NCI-H1436 treated with DMSO at 0.1 percent for 48 hours (cell line): ENCODE measurements at regions not wholly inside any gene's neighbourhood (a gene's known extent, or its start where the extent isn't known, plus 50 kb on each side); places are given as distances from the start of the nearest gene placed in this dataset.
"Not testable (repeated sequence)": the region's sequence is repeated elsewhere in the genome, so short reads cannot be mapped to it uniquely, and the experiment has no call there.

Experiments used
- DNase-seq: peaks from one replicate; lab custom pipeline; 2025; lab: John Stamatoyannopoulos, UW

GRCh38 chr6:3672339-3672738 is 79.2 kb downstream of the PXDC1 start:
- not testable (repeated sequence) for DNase-seq

- no peak for DNase-seq
Measured at GRCh38 chr6:3671382-3671781, 80.1 kb downstream of the PXDC1 start.

DNA sequence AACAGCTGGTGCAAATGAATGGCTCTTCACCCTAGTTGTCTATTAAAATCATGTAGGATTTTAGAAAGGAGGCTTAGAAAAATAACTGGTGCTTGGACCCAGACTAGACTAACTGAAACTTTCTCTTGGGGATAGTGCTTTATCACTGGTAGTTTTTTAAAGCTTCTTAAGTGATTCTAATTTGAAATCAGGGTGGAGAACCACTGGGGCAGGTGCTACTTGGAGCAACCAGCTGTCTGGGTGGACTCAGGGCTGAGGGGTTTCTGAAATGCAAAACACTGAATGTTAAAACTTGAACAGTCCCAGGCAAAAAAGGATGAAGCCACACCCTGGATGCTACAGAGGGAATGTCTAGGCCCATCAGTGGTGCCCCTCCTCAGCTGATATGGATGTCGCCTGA is 81.2 kb downstream of the PXDC1 start:
- DNase-seq = no peak

GRCh38 chr6:3669916-3670315 is 81.6 kb downstream of the PXDC1 start:
- DNase-seq = no peak

DNA sequence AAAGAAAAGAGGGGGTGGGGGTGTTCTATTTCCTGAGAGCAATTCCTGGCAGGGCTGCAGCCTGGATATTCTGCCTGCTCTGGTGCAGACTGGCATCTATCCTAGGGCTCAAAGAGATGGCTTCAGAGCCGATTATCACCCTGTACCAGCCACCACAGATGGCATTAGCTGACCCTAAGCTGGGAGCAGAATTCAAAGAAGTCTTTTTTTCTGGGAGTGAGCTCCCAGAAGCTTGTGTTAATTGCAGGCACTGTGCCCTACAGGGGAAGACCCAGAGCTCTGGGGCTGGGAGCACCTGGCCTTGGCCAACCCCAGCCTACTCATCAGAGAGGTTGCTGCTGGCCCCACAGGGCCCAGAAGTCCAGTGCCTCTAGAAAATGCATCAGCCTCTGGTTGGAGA is 85.9 kb downstream of the PXDC1 start:
- no peak for DNase-seq

GRCh38 chr6:3664625-3665041 is 86.9 kb downstream of the PXDC1 start:
- DNase-seq = no peak

- no peak for DNase-seq
Measured at GRCh38 chr6:3663811-3664210, 87.7 kb downstream of the PXDC1 start.

DNA sequence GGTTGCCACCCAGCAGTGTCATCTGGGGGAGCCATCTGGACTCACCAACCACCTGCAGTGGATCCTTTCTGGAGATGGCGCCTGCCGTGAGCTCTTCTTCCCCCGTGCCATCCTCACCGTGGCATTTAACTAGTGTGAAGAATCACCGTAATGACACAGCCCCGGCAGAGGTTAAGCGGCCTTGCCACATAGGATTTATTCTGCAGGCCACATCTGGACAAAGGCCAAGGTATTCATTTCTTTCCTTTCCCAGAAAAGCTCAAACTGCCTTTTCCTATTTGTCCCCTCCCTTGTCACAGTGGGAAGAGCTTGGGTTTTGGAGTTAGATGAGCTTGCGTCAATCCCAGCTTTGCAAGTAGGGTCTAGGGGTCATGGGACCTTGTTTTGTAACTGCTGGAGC is 88.4 kb downstream of the PXDC1 start:
- no peak for DNase-seq

DNA sequence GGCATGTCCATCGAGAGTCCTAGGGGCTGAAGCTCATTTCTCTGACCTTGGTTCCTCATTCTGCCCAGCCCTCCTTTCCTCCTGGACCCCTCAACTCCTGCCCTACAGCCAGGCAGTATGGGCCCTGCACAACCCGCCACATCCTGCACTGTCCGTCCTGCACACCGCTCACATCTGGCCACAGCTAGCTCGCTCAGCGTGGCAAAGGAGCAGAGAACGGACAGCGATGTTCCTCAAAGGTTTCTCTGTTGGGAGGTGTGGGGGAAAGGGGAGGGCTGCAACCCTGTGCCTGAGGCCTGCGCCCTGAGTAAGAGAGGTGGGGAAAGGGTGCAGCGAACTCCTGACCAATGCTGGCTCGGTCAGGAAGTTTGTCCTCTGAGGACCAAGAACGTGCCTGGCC is 90.1 kb downstream of the PXDC1 start:
- DNase-seq = no peak

- DNase-seq = no peak
Measured at GRCh38 chr6:3660473-3660872, 91.0 kb downstream of the PXDC1 start.

DNA sequence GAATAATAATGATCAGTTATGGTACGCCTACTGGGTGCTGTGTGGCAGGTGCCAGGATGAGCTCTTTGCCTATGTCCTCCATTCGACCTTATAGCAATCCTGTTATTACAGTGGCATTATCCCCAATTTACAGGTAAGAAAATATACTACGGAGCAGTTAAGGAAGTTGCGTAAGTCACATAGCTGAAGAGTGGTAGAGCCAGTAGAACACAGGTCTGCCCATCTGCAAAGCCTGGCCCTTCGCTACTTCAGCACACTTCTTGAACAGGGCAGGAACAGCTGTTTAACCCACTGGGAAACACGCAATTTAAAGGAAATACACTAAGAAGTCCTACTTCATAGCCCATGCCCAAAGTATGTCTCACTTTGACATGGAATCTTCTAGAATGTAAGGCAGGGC is 91.8 kb downstream of the PXDC1 start:
- no peak for DNase-seq

- DNase-seq = no peak
Measured at GRCh38 chr6:3656076-3656475, 95.4 kb downstream of the PXDC1 start.

DNA sequence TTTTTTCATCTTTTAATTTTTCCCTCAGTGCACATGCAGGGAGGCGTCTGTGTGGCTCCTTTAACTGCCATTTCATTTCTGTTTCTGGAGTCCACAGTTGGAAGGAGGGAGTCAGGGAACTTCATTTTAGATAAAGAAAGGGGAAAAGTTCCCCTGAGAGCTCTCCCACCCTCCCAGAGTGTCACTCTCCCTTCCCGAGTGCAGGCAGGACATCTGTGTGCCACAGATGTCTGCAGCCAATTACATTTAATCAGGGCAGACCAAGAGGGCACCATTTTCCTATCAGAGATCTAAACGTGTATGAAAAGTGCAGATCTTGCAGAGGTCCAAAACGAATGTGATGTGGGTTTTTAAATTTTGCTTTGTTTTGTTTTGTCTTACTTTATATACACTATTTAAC is 96.6 kb downstream of the PXDC1 start:
- no peak for DNase-seq

GRCh38 chr6:3654436-3654835 is 97.1 kb downstream of the PXDC1 start:
- no peak for DNase-seq

DNA sequence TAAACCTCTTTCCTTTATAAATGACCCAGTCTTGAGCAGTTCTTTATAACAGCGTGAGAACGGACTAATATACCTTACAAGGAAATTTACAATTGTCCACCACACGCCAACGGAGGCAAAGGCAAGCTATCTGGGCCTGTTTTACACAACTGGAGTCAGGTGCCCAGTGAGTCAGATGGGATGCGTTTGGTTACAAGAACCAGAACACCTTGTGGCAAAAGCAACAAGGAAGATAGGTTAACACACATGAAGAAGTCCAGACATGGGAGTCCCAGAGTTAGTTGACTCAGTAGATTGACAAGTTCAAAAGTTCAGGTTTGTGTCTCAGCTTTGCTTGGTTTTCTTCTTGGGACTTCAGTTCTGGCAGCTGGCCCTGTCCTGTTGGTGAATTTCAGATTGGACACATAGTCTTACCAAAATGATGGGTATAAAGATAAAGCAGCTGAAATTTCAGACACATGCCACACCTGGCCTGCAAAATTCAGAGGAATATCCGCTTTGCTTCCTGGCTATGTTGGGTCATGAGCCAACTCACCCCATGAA is 97.9 kb downstream of the PXDC1 start:
- no peak for DNase-seq

- DNase-seq = no peak
Measured at GRCh38 chr6:3651698-3652229, 99.7 kb downstream of the PXDC1 start.

DNA sequence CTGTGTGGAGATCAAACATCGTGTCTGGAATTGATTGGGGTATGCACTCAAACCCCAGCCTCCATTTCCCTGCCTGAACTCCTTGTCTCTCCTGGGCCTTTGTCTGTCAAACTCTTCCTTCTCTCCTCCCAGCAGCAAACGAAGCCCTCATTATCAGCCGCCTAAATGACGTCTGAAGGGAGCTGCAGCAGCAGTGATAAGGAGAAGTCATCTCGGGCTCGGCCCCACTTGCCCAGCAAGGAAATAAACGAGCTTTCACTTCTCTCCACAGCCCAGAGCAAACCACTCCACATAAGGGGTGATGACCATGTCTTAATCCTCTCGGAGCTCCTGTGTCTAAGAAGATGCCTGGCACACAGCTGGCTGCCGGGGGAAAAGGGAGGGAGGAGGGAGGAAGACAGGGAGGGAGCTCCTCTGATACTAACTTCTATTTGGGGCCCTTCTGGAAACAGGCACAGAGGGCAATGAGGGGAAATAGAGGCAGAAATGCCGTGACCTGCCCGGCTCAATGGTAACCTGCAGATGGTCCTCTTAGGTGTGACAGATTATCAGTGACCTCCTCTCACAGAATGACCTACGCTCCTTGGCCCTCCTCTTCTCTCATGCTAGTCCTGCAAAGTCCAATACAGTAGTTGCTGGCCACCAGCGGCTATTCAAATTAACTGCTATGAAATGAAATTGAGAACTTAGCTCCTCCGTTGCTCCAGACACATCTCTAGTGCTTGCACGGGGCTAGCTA is 100.4 kb downstream of the PXDC1 start:
- DNase-seq = no peak

- no peak for DNase-seq
Measured at GRCh38 chr6:3650076-3650958, 101.2 kb downstream of the PXDC1 start.

- no peak for DNase-seq
Measured at GRCh38 chr6:3648724-3649123, 102.8 kb downstream of the PXDC1 start.

DNA sequence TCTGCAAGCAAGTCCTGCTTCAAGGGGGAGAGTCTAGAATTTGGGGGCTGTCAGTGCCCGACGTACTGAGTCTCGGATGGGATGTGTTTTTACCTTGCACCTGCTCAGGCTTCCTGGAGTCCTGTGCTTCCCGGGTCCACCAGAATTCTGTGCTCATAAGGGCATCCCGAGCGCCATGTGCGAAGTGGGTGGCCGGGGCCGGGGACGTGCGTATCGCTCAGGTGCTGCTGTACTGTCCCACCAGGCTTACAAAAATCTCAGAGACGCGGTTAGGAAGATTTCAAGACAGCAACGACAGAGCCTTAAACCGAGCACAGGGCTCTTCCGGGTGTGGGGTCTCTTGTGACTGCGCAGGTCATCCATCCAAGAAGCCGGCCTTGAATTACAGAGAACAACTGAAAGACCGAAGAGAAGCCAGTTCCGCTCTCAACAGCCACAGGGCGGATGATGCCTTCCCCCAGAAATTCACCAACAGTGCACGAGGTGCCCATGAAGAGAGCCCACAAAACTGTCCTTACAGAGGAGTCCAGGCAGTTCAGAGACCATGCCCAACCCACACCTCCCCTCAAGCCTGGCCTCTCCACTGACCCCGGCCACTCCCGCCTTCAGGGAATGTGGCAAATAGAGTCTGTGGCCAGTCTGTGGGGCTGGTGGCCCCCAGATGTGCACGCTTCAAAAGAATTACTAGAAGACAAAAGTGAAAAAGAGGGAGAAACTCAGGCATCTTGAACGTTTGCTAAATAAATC is 104.7 kb downstream of the PXDC1 start:
- DNase-seq = no peak

DNA sequence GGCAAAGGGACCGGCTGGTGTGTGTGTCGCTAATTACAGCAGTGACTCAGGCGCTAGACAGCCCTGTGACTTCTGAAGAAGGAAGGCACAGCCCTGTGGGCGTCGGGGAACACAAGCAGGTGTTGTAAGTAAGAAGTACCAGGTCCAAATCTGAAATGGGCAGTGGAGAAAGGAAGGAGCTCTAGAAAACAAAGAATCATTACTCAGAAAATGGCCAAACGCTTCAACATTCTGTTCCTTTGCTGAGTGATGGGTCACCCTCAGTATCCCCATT is 106.8 kb downstream of the PXDC1 start:
- DNase-seq = no peak
